Heart right ventricle (tissue), 16 donors: ENCODE measurements at regions not wholly inside any gene's neighbourhood (a gene's known extent, or its start where the extent isn't known, plus 50 kb on each side); places are given as distances from the start of the nearest gene placed in this dataset.
A peak's percentile ranks its signal among the peaks of the same experiment; 100 is the strongest.

ENCODE experiments used
- ATAC-seq, 8 donors: fragments of 200-7000 bp; cut with Tn5 transposase; one replicate each; pipeline ENCODE4 v1.9.1; 2020; ENCODE audit warnings: mild to moderate bottlenecking in 8 of 8, moderate library complexity in 8 of 8, moderate number of reproducible peaks in 1 of 8
- DNase-seq, 2 donors: peaks; one replicate each; pipeline ENCODE4 v3.0.0-alpha.2; 2020
- H3K27ac ChIP-seq, 10 donors: fragments of 200-600 bp; sonication (generic) in 2 of 10; one replicate each; pipeline versions ENCODE4 v1.5.0 to v1.8.0; 2020 to 2022; ENCODE audit warnings: mild to moderate bottlenecking in 3 of 10
- H3K27me3 ChIP-seq, 7 donors: fragments of 200-600 bp; one replicate each; pipeline ENCODE4 v1.8.0; 2021 to 2022; ENCODE audit warnings: mild to moderate bottlenecking in 2 of 7
- H3K36me3 ChIP-seq, 9 donors: fragments of 200-600 bp; sonication (generic) in 1 of 9; one replicate each; pipeline versions ENCODE4 v1.5.0 to v1.8.0; 2020 to 2022; ENCODE audit warnings: mild to moderate bottlenecking in 2 of 9
- H3K4me1 ChIP-seq, 9 donors: fragments of 200-600 bp; sonication (generic) in 1 of 9; one replicate each; pipeline versions ENCODE4 v1.5.0 to v1.8.0; 2020 to 2022; ENCODE audit warnings: mild to moderate bottlenecking in 4 of 9
- H3K4me3 ChIP-seq, 10 donors: fragments of 200-600 bp; sonication (generic) in 2 of 10; one replicate each; pipeline versions ENCODE4 v1.5.0 to v1.8.0; 2020 to 2022; ENCODE audit warnings: mild to moderate bottlenecking in 7 of 10, moderate library complexity in 2 of 10
- H3K9me3 ChIP-seq, 11 donors: fragments of 200-600 bp in 10 of 11; sonication (generic) in 2 of 11; one replicate each; pipeline versions ENCODE4 v1.5.0 to v1.8.0; 2013 to 2022; ENCODE audit warnings: mild to moderate bottlenecking in 2 of 11, control low read depth in 1 of 11, moderate library complexity in 1 of 11
- WGBS, 2 donors: extraction: QIAGEN DNeasy Blood & Tissue Kit; methylation state at CpG; one replicate each; pipeline ENCODE4 v1.1.7; 2013; ENCODE audit warnings: inconsistent platforms in 1 of 2; 5-methylcytosine and 5-hydroxymethylcytosine counted together
- intact Hi-C, 10 donors: fragments of 100-400 bp; cut with DNase I; formaldehyde crosslinking; loops; one replicate each; pipeline versions ENCODE4 v1.11.1 to v1.14.2; 2022
- TF ChIP-seq, protein P1 (sequence below), 9 donors: fragments of 200-600 bp; sonication (generic) in 2 of 9; IDR thresholded peaks; one replicate each; pipeline versions ENCODE4 v1.5.0 to v1.8.0; 2021 to 2022; ENCODE audit warnings: antibody characterized with exemption in 9 of 9, mild to moderate bottlenecking in 5 of 9, moderate library complexity in 1 of 9
- donor health status: Arrhythmogenic right ventricular cardiomyopathy.
- donor health status: ischemic (EF 13 %, LVEDD 7.1; RV severe dilation, severe dysfunction).
- donor health status: healthy with polysubstance abuse.
- donor health status: DM: no; HTN: yes; CAD: no.
- donor health status: DM: no; HTN: no; CAD: no.
- donor health status: ischemic (EF 25% LVEDD 6.9; RV normal size, moderate dysfunction).
- donor health status: ischemic (EF 25% LVEDD 5.7; RV mildly dilated, moderate dysfunction).
- donor health status: healthy.
- donor health status: DM: yes; HTN: yes; CAD: no.
- donor health status: Ischemic cardiomyopathy.
- donor health status: ischemic (EF 35%, LVEDD 5.7; RV mildly dilated, moderate dysfunction).
- donor health status: nonischemic (EF 11% LVEDD 7.7; RV severe dilation, severe dysfunction).
- donor health status: DM: yes; HTN: yes; CAD: no.
- donor health status: PGD.
- donor health status: ischemic (EF 29% LVEDD 5.4; RV normal size, mild dysfunction).
- donor health status: nonischemic (EF 23%, LVEDD 6.1; RV moderate dilation, normal function).

DNA sequence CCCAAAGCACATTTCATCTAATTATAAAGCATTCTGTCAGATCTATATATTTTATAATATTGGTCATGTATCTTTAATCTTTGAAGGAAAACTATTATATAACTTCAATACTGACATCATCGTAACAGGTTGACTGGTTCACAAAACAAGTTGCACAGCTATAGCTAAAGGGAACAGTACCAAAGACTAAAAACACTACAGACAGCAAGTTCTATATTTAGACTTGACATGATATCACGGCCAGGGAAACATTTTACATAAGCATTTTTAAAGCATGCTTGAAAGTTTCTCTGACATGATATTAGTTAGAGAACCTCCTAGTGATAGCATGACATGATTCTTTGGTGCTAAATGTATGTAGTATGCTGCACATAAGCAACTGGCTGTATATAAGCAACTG lies 182.5 kb downstream of the NDFIP2 start:
- 35 to 36% methylated on average over 2 of the region's 2 CpGs for whole genome bisulfite sequencing, 2 donors
- TF ChIP-seq, protein P1, sequence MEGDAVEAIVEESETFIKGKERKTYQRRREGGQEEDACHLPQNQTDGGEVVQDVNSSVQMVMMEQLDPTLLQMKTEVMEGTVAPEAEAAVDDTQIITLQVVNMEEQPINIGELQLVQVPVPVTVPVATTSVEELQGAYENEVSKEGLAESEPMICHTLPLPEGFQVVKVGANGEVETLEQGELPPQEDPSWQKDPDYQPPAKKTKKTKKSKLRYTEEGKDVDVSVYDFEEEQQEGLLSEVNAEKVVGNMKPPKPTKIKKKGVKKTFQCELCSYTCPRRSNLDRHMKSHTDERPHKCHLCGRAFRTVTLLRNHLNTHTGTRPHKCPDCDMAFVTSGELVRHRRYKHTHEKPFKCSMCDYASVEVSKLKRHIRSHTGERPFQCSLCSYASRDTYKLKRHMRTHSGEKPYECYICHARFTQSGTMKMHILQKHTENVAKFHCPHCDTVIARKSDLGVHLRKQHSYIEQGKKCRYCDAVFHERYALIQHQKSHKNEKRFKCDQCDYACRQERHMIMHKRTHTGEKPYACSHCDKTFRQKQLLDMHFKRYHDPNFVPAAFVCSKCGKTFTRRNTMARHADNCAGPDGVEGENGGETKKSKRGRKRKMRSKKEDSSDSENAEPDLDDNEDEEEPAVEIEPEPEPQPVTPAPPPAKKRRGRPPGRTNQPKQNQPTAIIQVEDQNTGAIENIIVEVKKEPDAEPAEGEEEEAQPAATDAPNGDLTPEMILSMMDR (IDR thresholded peaks at IDR 0.05) = no peak
- H3K4me3 ChIP-seq = no peak overlapping the region
- peaks cover 4 to 31% (median 13%) of the 10 kb centered on the region in 9 donors for H3K4me1 ChIP-seq
- H3K27me3 ChIP-seq = no peaks in the 10 kb centered on the region
- H3K27ac ChIP-seq = peak overlapping the region; percentile 10 to 76 (median 63)
- H3K9me3 ChIP-seq = peaks cover 0 to 4% (median 0%) of the 10 kb centered on the region in 11 donors
- ATAC-seq = peak; percentile 28 to 85 (median 76)
- H3K36me3 ChIP-seq = no peaks in the 10 kb centered on the region
- no peak for DNase-seq
- intact Hi-C loops = loop anchor here in 1 of 10 donors (5.0 kb wide), 1 partner anchor 674 kb away; no protein-coding TSS in a partner anchor

DNA sequence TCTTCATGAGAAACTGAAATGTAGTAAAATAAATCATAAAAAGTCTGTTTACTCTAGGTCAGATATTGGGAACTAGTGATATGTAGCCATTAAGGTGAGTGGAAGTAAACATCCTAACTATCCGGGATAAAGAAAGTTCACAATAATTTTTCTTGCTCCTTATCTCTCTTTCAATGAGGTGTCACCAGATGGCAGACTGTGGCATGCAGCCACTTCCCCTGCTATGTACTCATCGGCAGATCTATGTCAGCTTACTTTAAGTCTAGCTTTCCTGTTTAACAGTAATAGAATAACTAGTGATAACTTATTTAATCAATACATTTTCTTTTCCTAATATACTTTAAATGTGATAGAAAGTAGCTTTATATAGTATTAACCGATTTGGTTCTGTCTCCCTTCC lies 181.9 kb downstream of the NDFIP2 start:
- Histone ChIP-seq H3K27me3 (no peaks in the 10 kb centered on the region), H3K4me3 (no peak overlapping the region), H3K36me3 (no peaks in the 10 kb centered on the region), H3K27ac (peak overlapping the region in 9 of 10 donors; percentile 9 to 76 (median 64)), H3K4me1 (peaks cover 6 to 36% (median 18%) of the 10 kb centered on the region in 9 donors), H3K9me3 (peaks cover 0 to 4% (median 0%) of the 10 kb centered on the region in 11 donors)
- DNase-seq (peak in 1 of 2 donors; percentile 21), ATAC-seq (peak in 1 of 8 donors; percentile 36)
- WGBS, 2 donors = 13 to 20% methylated on average over 3 of the region's 3 CpGs
- TF ChIP-seq, protein P1 (IDR thresholded peaks at IDR 0.05) = peak in 1 of 9 donors; percentile 8
- intact Hi-C loops = loop anchor here in 1 of 10 donors (5.0 kb wide), 1 partner anchor 674 kb away; no protein-coding TSS in a partner anchor

DNA sequence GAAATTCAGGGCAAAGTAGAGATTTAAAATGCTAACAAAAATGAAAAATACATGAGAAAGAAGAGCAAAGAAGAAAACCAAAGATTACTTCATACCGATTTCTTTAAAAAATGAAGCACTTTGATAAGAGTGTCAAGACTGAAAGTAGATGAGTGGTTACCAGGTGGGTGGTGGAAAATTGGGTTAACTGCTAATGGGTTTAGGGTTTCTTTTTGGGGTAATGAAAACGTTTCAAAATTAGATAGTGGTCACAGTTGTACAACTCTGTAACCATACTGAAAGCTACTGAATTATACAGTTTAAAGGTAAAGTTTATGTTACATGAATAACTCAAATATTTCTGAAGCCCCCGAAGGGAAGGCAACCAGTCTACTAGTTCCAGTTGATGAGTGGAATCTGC lies 179.4 kb downstream of the NDFIP2 start:
- Histone ChIP-seq H3K36me3 (no peaks in the 10 kb centered on the region), H3K27ac (peak overlapping the region in 1 of 10 donors; percentile 80), H3K27me3 (no peaks in the 10 kb centered on the region), H3K4me1 (peaks cover 6 to 43% (median 18%) of the 10 kb centered on the region in 9 donors), H3K9me3 (no peaks in the 10 kb centered on the region), H3K4me3 (no peak overlapping the region)
- intact Hi-C loops = loop anchor here in 1 of 10 donors (5.0 kb wide), 1 partner anchor 677 kb away; no protein-coding TSS in a partner anchor
- TF ChIP-seq, protein P1 (IDR thresholded peaks at IDR 0.05) = no peak
- DNase-seq (no peak), ATAC-seq (no peak)
- 76 to 82% methylated on average over 3 of the region's 3 CpGs for WGBS, 2 donors

DNA sequence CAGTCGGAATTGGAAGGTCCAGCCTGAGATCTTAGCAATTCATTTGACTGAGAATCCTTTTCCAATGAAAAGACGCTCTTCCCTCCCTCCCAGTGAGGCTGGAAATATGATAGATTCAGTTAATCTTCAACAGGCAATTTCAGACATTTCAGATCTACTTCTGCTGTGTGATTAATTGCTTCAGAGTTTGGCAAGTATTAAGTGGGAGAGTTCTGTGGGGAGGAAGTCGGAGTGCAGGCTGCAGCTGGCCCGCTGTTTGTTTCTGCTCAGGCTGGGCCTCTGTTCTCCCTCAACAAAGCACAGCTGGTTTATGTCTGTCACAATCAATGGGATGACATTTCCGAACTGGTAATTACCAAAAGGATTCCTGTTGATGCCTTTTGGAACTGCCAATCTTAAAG lies 178.2 kb downstream of the NDFIP2 start:
- Histone ChIP-seq H3K27ac (peak overlapping the region; percentile 29 to 89 (median 64)), H3K36me3 (no peaks in the 10 kb centered on the region), H3K27me3 (no peaks in the 10 kb centered on the region), H3K9me3 (no peaks in the 10 kb centered on the region), H3K4me3 (no peak overlapping the region), H3K4me1 (peaks cover 6 to 45% (median 18%) of the 10 kb centered on the region in 9 donors)
- ATAC-seq (peak; percentile 81 to 96 (median 88)), DNase-seq (peak; percentile 43 to 59)
- TF ChIP-seq, protein P1 (IDR thresholded peaks at IDR 0.05) = no peak
- 17 to 18% methylated on average over 5 of the region's 5 CpGs for WGBS, 2 donors
- intact Hi-C loops = loop anchor here in 1 of 10 donors (1.0 kb wide), 1 partner anchor 43 kb away; no protein-coding TSS in a partner anchor
